Naive thymus-derived CD8-positive, alpha-beta T cell (primary cell): ENCODE measurements at regions not wholly inside any gene's neighbourhood (a gene's known extent, or its start where the extent isn't known, plus 50 kb on each side); places are given as distances from the start of the nearest gene placed in this dataset.

Experiments
- ATAC-seq, 2 donors: fragments of 150-1000 bp; cut with Tn5 transposase in 1 of 2; sonication (Bioruptor Pico), chemical (Tn5 transposase) in 1 of 2; 1 replicate in 1 of 2; 2 replicates in 1 of 2; pipeline ENCODE4 v1.10.0; 2021; ENCODE audit warnings: mild to moderate bottlenecking in 2 of 2, moderate library complexity in 2 of 2
- POLR2A ChIA-PET: fragments of 350-600 bp; sonication (Branson Sonifier 250); formaldehyde crosslinking; loops from one replicate; lab custom pipeline; 2021; ENCODE audit warnings: antibody characterized with exemption; lab: Charles Lee
- DNase-seq, 10 donors: peaks; one replicate each; pipeline versions ENCODE4 v3.0.0 to v3.0.0-alpha.2; 2020 to 2022
- H3K27ac Mint-ChIP-seq, 10 donors: one replicate each; pipeline ENCODE4 v1.8.0; 2020 to 2022; ENCODE audit warnings: mild to moderate bottlenecking in 10 of 10, mixed read lengths in 10 of 10, moderate library complexity in 4 of 10, inconsistent platforms in 1 of 10
- H3K27me3 Mint-ChIP-seq, 5 donors: one replicate each; pipeline ENCODE4 v1.8.0; 2021 to 2022; ENCODE audit warnings: mixed read lengths in 5 of 5
- H3K36me3 Mint-ChIP-seq, 3 donors: one replicate each; pipeline ENCODE4 v1.8.0; 2020 to 2022; ENCODE audit warnings: mixed read lengths in 3 of 3, mild to moderate bottlenecking in 2 of 3, inconsistent platforms in 1 of 3
- H3K4me1 Mint-ChIP-seq, 4 donors: one replicate each; pipeline ENCODE4 v1.8.0; 2021 to 2022; ENCODE audit warnings: mixed read lengths in 4 of 4
- H3K4me3 Mint-ChIP-seq, 10 donors: one replicate each; pipeline ENCODE4 v1.8.0; 2020 to 2022; ENCODE audit warnings: mild to moderate bottlenecking in 10 of 10, mixed read lengths in 10 of 10, moderate library complexity in 6 of 10, inconsistent platforms in 1 of 10
- H3K9me3 Mint-ChIP-seq, 9 donors: one replicate each; pipeline ENCODE4 v1.8.0; 2020 to 2022; ENCODE audit warnings: mixed read lengths in 9 of 9, mild to moderate bottlenecking in 3 of 9, inconsistent platforms in 1 of 9, moderate library complexity in 1 of 9
- microRNA-seq: library from miRNA; unstranded; fragments of <30 nt; microRNA quantifications from one replicate; pipeline ENCODE4 v1.2.0, GENCODE V29; 2022; ENCODE audit warnings: borderline microRNAs expressed

DNA sequence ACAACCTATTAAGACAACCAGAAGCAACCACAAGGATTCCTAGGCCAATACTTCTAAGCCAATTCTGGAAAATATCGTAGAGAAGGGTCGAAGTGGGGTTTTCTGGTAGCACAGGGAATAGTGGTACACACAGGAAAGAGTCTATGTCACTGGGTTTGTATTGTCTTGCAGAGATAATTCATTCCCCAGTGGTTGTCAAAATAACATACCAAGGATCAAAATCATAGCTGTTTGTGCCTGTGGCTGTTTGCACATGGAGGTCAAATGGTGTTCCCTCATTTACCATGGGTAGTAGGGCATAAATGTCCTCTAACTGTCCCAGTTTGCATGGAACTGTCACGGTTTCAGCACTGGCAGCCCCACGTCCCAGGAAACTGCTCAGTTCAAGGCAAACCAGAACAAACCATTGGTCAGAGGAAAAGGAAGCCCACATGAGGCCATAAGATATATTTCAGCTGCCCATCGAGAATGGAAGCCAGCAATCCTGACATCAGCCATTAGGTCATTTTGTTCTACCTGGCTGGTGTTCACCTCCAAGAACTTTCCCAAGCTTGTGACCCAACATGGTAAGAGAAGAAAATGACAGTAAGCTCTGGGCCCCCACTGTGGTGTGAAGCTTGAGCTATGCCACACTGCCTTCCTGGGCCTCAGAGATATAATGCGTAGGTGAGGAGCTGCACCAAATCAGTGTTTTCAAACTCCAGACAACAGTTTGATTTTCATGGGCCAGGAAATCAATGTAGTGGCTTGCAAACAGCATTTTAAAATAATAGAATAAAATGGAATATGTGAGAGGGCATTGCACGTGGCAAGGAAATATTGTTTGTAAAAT is 53.9 kb upstream of the NFE2L3 start:
- POLR2A ChIA-PET = interaction anchor here (0.6 to 3.9 kb wide), 10 partner anchors 9 to 1060 kb away, joined by 3 to 61 read pairs (median 4); partner anchors contain the start of genes CBX3, HNRNPA2B1 and NFE2L3
- DNase-seq (peak in 1 of 10 donors; percentile 35), ATAC-seq (peak; percentile 25 to 64)
- Mint-ChIP-seq H3K9me3 (no peaks in the 10 kb centered on the region), H3K36me3 (no peaks in the 10 kb centered on the region), H3K4me1 (peaks cover 11 to 61% (median 42%) of the 10 kb centered on the region in 4 donors), H3K4me3 (peak overlapping the region in 8 of 10 donors; percentile 29 to 79 (median 60)), H3K27me3 (no peaks in the 10 kb centered on the region), H3K27ac (peak overlapping the region in 9 of 10 donors; percentile 67 to 92 (median 88))

DNA sequence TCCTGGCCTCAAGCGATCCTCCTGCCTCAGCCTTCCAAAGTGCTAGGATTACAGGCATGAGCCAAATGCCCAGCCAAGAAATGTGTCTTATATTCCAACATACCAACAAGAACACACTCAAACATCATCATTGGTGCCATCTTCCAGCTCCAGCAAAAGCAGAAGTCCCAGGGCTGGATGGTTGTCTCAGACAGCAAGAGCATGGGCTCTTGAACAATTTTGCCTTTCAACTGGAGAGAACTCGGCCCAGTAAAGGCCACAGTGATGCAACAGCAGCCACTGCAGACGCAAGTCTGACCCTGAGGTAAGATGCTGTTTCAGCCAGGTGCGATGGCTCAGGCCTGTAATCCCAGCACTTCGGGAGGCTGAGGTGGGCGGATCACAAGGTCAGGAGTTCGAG is 52.8 kb upstream of the NFE2L3 start:
- no peak for ATAC-seq
- no peaks in the 10 kb centered on the region for H3K9me3 Mint-ChIP-seq
- DNase-seq = no peak
- H3K27ac Mint-ChIP-seq = peak overlapping the region in 8 of 10 donors; percentile 69 to 91 (median 84)
- H3K4me1 Mint-ChIP-seq = peaks cover 11 to 59% (median 43%) of the 10 kb centered on the region in 4 donors
- POLR2A ChIA-PET = interaction anchor here (1.1 to 3.9 kb wide), 4 partner anchors 12 to 100 kb away, joined by 3 to 61 read pairs (median 16); partner anchors contain the start of genes CBX3, HNRNPA2B1 and NFE2L3
- H3K27me3 Mint-ChIP-seq = no peaks in the 10 kb centered on the region
- H3K36me3 Mint-ChIP-seq = no peaks in the 10 kb centered on the region
- H3K4me3 Mint-ChIP-seq = peak overlapping the region in 6 of 10 donors; percentile 4 to 66 (median 28)

DNA sequence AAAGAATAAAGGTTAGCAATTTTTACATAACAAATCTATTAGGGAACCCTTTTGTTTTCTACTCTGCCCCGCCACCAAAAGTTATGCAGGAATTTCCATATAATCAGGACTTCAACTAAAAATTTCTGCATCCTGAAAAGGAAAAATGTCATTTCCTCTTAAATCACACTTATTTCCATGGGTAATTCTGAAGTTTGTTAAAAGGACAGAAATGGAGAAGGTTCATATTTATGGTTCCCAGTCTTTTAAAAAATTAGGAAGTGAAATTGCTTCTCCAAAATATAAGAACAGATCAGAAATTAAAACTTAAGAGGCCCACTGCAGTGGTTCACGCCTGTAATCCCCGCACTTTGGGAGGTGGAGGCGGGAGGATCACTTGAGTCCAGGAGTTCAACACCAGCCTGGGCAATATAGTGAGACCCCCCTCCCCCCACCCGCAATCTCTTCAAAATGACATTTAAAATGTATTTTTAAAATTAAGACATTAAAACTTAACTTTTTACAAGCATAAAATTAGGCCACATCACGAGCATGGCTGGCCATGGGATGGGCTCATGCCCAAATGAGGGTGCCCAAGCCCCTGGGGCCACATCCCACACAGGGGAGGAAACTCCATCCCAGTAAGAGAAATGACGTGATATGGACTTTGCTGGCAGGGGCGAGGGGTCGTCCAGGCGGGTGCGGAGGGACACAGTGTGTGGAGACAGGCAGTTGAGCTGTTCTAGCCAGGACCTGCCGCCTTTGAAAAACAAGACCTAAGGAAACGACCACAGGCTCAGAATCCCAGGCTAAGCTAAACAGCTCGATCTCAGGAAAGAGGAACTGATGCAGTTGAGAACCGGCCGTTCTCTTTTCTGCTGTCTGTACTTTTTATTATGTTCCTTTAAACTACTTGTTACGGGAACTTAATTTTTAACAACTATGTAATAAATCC is 51.3 kb upstream of the NFE2L3 start:
- Mint-ChIP-seq H3K27me3 (no peaks in the 10 kb centered on the region), H3K9me3 (no peaks in the 10 kb centered on the region), H3K4me3 (peak overlapping the region in 8 of 10 donors; percentile 70 to 88 (median 80)), H3K4me1 (peaks cover 11 to 65% (median 43%) of the 10 kb centered on the region in 4 donors), H3K36me3 (no peaks in the 10 kb centered on the region), H3K27ac (peak overlapping the region in 8 of 10 donors; percentile 35 to 94 (median 92))
- POLR2A ChIA-PET = interaction anchor here (0.6 to 5.3 kb wide), 10 partner anchors 8 to 108 kb away, joined by 3 to 61 read pairs (median 5); partner anchors contain the start of genes CBX3, HNRNPA2B1 and NFE2L3
- DNase-seq (no peak), ATAC-seq (no peak)

DNA sequence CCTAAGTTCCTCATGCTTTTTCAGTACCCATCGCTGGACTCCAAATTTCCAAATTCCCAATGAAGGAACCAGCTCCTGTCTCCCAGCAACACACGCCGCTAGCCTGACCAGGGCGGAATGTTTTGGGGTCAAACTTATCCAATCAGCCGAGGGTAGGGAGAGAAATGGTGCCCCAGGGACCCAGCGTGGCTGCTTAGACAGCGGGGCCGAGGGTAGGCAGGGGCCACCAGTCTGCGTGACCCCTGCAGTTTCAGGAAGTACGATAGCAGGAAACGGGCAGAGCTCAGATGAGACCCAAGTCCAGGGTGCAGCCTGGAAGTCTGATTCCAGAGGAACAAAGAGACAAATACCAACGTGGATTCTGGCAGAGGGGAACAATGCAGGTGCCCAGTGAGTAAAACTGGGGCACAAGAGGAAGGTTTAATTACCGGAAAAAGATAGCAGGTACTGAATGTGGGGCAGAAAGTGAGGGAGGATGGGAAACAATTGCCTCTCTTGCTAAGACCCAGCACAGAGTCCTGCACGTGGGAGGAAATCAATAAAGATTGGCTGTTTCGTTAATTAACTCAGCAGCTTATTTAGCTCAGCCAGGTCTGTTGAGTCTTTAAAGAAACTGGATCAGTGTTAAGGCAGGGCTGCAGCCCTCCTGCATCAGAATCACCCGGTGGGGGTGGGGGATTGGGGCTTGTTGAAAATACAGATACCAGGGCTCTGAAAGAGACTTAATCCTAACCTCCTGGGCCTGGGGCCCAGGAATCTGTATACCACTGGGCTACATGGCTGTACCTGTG is 50.4 kb upstream of the NFE2L3 start:
- Mint-ChIP-seq H3K4me3 (peak overlapping the region in 9 of 10 donors; percentile 70 to 88 (median 76)), H3K36me3 (no peaks in the 10 kb centered on the region), H3K9me3 (no peaks in the 10 kb centered on the region), H3K4me1 (peaks cover 14 to 60% (median 42%) of the 10 kb centered on the region in 4 donors), H3K27me3 (no peaks in the 10 kb centered on the region), H3K27ac (peak overlapping the region in 9 of 10 donors; percentile 18 to 94 (median 87))
- POLR2A ChIA-PET = interaction anchor here (0.6 to 5.3 kb wide), 11 partner anchors 8 to 107 kb away, joined by 3 to 50 read pairs (median 5); partner anchors contain the start of genes CBX3, HNRNPA2B1 and NFE2L3
- ATAC-seq = peak; percentile 46 to 56
- DNase-seq = peak in 1 of 10 donors; percentile 20

DNA sequence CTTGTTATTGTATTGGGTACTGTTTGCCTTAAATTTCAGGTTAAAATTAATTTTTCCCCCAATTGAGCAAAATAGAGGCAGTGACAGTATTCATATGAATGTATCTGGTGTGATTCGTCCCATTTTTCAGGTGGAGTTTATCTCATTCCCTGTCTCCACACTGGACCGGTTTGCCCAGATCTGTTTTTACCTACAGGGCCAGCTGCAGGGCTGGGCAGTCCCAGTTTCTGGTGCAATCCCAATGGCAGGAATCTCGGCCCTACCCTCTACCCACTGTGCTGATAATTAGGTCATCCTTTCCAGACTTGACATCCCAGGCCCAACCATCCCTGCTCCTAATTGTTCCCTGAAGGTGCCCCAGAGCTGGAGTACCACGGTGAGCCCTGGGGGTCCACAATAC is 49.8 kb upstream of the NFE2L3 start:
- Mint-ChIP-seq H3K27me3 (no peaks in the 10 kb centered on the region), H3K4me1 (peaks cover 12 to 56% (median 39%) of the 10 kb centered on the region in 4 donors), H3K36me3 (no peaks in the 10 kb centered on the region), H3K27ac (peak overlapping the region in 8 of 10 donors; percentile 59 to 93 (median 87)), H3K4me3 (peak overlapping the region in 7 of 10 donors; percentile 70 to 88 (median 76)), H3K9me3 (no peaks in the 10 kb centered on the region)
- ATAC-seq (no peak), DNase-seq (no peak)
- POLR2A ChIA-PET = interaction anchor here (0.8 to 5.3 kb wide), 8 partner anchors 7 to 98 kb away, joined by 3 to 50 read pairs (median 5); partner anchors contain the start of genes CBX3, HNRNPA2B1 and NFE2L3

Small RNA genes lying in the stretch of these regions (microRNA-seq; reads per million reads assigned to microRNA genes)
- gene MIR148A = 69.8 reads per million, percentile 60 among the genes with 10 or more reads in this experiment
